HG03045 (cell line): ENCODE measurements at regions not wholly inside any gene's neighbourhood (a gene's known extent, or its start where the extent isn't known, plus 50 kb on each side); places are given as distances from the start of the nearest gene placed in this dataset.
"Not testable (repeated sequence)": the region's sequence is repeated elsewhere in the genome, so short reads cannot be mapped to it uniquely, and the experiment has no call there.

Source experiments
- ATAC-seq: cut with Tn5 transposase; IDR thresholded peaks from one replicate; pipeline ENCODE4 v1.9.1; 2021; ENCODE audit warnings: mild to moderate bottlenecking, moderate library complexity; ENCODE audit not compliant: unreplicated experiment

DNA sequence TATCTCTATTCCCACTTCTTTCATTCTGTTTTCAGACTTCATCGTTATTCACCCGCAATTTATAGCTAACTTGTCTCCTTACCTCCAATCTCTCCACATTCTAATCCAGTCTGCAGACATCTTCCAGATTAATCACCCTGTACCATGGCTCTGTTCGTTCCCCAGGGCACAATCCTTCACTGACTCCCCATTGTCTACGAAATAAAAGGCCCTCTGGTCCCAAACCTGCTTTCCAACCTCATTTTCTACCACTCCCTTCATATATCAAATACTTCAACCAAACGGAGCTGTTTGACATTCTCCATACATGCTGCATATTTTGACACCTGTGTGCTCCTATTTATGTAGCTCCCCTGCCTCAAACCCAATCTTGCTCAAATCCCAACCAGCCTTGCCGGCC, 1720.6 kb upstream of the WWC1 start:
- no peak for ATAC-seq

DNA sequence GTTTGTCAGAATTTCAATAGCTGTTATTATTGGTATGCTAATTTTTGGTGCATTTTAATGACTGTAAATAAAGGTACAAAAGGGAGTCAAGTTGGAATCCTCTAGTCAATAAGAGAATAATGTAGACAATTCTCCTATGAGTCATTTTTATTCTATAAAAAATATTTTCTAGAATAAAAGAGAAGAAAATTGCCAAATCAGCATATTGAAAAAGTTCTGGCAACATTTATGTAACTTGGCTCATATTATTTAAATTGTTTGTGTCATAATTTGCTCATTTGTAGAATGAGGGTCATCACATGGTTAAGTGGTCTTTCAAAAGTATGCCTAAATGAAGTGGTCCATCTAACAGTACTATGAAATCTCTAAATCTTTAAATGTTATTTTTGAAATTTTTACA, 1719.8 kb upstream of the WWC1 start:
- ATAC-seq: no peak

DNA sequence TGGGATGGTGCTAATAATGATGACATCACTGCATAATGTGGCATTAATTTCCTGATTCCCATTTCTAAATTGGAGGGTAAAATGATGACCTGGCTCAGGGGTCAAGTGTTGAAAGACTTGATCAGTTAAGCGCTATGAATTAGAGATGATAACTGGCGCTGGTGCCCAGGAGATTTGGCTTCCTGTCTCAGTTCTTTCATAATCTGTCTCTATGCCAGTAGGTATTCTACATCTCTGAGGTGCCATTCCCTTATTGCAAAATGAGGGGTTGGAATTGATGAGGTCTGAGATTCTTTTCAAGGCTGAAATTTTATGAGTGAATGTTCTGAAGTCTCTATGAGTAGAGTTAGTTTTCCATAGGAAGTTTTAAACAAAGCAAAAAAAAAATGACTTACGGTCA, 1715.1 kb upstream of the WWC1 start:
- ATAC-seq: no peak

DNA sequence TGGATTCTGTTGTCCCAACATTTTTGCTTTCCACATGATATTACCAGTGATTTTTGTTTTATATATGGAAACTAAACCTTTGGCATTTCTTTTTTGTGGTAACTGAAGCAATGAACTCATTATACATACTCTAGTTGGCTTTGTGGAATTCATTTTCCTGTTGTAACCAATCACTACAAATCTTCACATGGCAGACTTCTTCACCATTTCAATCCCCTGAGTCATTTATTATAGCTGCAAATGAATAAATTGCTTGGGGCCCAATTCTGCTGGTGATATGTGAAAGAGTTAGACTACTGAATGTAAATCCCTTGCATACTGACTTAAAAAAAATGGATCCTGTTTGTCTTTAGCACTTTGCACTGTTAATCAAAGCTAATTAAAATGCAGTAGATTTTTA, 1709.6 kb upstream of the WWC1 start:
- ATAC-seq: no peak

DNA sequence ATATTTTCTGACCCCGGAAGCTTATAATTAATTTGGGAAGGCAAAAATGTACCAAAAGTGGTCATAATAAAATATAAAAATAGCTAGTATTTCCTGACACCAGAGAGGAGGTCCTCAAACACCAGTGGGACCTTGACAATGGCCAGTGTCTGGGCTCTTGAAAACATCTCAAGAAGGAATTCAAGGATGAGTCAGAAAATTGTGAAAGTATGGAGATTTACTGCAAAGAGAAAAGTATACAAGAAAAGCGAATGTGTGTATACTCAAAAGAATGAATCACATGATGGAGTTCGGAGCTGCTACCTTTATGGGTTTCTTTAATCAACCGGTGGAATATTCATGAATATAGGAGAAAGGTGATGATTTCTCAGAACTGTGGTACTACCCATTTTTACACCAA, 1709.0 kb upstream of the WWC1 start:
- no peak for ATAC-seq

DNA sequence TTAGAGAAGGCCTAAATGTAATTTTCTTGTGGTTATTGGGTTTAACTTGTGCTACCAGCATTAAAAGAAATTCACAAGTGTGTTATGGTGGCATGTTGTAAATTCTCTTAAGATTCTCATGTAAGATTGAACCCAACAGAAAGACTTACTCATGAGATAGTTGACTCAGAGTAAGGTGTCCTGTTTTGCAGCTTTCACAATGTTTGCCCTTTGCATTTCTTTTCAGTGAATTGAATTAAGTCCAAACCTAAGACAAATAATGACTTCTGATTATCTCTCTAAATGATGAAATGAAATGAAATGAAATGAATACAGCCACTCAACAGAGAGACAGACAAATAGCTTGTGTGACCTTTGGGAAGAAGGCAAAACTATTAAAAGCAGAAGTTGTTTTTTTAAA, 1696.9 kb upstream of the WWC1 start:
- ATAC-seq: no peak

DNA sequence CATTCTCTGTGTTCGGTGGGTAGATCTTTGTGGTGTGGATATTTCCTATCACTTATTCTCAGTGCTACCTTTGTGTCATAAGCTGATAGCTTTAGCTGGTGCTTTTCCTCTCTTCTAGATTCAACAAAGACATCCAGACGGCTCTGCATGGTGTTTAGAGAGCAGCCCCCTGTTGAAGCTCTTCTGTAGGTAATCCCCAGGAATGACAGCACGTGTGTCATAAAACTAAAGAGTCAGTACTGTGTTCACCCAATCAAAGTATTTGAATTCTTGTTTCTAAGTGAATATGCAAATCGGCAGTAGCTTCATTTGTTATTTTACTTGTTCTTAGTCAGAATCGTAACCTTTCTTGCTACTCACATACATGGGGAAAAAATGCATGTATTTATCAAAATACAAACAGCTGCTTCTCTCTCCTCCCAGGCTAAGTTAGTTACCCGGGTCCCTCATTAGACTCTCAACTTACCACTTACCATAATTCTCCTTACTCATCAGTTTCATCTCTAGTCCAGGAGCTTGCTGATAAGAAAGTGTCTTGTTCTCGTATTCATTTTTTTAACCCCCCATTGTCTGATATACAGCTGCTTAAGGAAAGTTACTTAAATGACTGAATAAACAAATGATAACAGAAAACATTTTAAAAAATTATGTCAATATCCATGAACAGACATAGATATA, 1696.0 kb upstream of the WWC1 start:
- no peak for ATAC-seq

DNA sequence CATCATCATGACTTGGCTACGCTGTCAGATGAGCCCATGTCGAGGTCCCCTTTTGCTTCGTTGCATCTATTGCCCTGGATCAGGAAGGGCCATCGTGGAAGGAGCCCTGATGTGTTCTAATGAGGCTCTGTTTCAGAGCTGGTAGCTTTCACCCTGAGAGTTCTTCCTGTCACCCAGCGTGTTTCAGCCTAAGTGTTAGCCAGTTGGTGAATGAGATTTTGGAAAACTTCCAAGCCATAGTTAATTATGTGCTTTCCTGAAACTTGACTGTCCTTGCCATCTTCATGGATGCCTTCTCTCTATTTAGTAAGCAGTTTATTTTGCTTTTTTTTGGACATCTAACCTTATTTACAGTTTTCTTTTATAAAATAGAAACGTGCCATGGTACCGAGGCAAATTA, 1695.4 kb upstream of the WWC1 start:
- no peak for ATAC-seq

DNA sequence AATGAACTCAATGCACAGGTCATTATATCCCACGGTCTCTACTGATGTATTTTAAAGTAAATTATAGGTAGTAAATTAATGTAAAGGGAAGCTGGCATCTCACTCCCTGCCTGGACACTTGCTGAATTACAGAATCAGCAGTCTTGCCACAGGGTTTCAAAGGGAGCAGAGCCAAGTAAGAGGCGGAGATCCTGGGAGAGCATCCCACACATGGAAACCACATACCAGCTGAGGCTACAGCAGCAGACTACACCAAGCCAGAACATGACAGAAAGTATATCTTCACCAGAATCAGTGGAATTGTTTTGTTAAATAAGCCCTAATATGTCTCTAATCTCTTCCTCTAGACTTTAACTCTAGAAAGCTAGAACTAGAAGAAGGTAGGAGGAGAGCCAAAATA, 1689.2 kb upstream of the WWC1 start:
- no peak for ATAC-seq

DNA sequence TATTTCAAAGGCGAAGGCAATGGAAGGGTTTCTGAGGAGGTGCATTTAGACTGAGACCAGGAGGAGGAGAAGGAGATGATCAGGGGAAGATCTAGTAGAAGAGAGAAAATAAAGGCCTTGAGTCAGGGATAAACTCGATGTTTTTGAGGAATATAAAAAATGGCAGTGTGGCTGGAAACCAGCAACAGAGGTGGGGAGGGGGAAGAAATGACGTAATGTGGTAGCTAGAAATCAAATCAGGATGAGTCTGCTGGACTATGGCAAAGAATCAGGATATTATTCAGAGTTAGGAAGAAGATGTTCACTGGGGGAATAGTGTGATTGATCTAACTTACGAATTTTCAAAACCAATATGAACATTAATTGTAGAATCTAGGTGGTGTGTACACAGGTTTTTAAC, 1673.9 kb upstream of the WWC1 start:
- no peak for ATAC-seq

DNA sequence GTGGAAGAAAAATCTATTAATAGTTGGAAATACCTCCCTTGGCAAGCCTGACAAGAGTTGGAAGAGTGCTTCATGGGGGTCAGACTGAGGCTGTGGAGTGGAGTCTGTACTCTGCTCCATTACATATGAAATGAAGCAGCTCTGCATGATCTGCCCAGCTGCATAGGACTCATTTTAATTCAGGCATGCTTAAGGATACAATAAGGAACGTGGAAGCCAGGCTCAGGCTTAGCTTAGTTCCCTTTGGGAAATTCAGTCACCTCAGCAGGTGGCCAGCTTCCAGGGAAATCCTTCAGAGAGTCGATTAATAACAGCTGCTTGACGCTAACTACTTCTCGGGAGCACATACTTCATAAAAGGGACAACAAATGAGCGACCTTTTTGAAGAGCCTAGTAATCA, 1672.9 kb upstream of the WWC1 start:
- no peak for ATAC-seq

DNA sequence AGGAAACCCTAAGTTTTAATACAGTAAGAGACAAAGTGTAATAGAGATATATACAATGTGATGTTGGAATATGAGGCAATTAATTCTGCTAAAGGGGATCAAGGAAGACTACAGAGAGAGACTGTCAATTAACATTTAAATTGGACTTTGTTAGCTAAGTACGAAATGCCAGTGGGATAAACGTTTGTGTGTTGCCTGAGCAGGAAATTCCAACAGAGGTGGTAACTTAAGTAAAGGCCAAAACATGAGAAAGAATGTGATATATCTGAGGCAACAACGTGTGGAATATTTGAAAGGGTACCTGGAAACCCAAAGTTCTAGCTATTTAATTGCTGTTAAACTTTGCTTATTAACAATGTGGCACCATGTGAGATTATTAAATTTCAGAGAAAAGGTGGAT, 1666.9 kb upstream of the WWC1 start:
- ATAC-seq: no peak

DNA sequence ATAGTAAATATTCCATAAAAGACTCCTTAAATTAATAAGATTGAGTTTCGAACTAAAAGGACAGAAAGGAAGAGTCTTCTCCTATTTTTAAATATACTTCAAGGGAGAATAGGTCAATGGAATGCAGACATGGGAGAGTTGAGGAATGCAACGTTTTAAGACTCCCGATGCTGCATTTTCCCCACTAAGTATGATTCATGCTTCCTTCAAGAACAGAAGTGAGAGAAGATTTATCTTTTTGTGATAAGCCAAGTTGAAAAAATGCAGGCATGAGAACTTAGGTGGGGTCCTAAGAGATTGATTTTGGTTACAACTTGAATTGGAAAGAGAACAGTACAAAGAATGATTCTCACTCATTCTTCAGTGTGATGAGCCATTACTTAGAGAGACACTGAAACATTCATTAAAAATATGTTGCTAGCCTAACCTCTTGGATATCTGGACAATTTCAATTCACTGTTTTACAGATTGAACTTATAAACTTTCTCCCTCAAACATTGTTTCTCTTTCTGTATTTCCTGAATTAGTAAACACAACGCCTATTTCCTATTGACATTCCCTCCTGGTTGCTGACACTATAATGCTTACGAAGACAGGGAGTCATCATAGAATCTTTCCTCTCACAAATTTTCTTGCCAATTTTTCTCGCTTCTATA, 1666.1 kb upstream of the WWC1 start:
- no peak for ATAC-seq

DNA sequence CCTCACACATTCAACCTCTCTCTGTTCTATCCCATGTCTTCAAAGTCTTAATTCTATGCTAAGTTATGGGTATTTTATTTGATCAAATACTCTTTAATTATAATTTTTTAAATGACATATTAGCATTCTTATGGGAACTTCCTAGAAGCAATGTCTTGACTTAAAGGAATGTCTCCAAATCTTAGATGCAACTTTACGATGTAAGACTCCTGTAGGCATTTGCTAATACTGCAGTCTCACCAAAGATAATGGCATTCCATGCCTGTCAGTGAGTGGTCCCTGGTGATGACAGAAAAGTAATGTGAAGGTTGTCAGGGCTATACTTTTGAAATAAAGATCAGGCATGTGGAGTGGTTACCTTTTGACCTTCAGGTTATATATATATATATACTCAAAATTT, 1654.2 kb upstream of the WWC1 start:
- ATAC-seq: no peak

DNA sequence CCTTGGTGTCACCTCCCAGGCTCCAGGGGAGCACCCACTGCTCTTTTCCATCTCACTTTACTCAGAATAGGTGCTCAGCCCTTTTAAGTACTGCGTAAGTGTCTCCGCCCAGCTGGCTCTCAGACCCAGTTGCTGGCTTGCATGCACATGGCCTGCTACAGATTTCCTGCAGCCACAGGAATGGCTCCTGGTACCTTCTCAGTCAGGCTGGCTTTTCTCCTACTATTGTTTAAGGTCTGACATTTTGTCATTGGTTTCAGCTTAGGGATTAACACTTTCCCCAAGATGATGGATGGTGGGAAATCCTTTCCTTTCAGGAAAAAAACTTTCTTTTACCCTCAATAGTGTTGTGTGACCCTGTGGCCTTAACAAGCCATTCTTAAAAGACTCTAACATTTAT, 1652.3 kb upstream of the WWC1 start:
- ATAC-seq: no peak

DNA sequence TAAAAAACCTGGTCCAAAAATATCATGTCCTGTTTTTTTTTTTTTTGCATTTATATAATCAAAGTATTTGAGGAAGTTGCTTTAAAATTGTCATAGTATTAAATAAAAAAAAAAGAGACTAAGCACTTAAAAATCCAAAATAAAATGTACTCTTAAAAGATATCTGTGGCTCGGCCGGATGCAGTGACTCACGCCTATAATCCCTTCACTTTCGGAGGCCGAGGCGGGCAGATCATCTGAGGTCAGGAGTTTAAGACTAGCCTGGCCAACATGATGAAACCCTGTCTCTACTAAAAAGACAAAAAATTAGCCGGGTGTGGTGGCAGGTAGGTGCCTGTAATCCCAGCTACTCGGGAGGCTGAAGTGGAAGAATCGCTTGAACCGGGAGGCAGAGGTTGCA, 1651.3 kb upstream of the WWC1 start:
- not testable (repeated sequence) for ATAC-seq

DNA sequence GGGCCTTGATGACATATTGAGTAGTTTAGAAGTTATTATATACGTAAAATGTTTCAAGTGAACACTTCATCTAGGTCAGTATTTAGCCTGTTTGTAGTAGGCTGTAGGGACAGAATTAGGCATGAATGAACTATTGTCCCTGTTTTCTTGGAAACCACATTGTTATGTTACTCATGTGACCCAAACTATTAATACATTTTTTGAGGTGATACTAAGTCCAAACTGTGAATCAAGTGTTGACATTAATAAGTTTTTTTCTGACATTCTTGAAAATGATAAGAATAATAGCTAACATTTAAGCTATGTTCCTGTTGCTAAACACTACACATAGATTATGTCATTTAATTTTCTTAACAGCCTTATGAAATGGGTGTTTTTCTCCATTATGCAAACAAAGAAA, 1642.7 kb upstream of the WWC1 start:
- ATAC-seq: no peak

DNA sequence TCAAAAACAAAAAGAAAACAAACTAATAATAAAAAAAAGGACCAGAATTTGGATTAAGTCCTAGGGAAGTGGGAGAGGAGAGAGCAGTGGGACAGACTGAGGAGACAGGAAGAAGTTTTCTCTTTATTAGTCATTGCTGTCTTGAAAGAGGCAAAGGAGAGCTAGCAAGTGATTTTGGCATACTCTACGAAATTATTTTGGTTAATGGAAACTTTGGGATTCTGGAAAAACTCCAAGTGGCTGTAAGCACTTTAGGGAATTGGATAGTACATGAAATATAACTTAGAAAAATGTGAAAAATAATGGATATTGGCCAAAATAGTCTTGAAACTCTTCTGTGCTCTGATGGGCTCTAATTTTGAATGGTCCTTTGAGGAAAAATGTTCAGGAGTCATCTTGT, 1641.8 kb upstream of the WWC1 start:
- no peak for ATAC-seq

DNA sequence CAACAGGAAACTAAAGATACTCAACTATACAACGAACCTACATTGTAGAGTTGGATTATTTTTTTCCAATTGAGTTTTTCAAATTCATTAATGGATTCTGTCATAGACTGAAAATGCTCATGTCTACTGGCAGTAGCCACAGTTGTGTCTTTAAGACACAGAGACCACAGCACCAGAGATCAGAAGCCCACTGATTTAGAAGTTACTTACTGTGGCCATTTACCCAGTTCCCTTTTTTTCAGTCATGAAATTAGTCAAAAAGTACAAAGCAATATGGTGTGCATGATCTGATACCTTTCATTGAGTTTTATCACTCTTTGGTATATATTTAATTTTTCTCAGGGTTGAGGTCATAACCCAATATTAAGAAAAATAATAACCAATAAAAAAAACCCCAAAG, 1640.2 kb upstream of the WWC1 start:
- ATAC-seq: no peak

DNA sequence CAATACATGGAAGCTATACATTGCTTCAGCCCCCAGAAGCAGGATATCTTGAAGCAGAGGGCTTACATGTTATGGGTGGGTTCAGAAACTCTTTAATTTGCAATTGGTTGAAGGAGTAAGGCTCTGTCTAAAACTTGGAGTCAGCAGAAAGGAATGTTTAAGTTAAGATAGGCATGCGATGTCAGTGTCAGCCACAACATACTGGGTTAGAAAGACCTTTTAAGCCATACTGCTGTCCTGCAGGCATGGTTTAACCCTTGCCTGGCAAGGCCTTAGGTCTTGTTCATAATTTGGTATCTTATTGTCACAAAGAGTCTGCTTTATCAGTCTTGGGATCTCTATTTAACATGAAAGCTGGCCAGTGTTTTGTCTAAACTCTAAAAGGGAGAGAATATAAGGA, 1619.6 kb upstream of the WWC1 start:
- no peak for ATAC-seq

DNA sequence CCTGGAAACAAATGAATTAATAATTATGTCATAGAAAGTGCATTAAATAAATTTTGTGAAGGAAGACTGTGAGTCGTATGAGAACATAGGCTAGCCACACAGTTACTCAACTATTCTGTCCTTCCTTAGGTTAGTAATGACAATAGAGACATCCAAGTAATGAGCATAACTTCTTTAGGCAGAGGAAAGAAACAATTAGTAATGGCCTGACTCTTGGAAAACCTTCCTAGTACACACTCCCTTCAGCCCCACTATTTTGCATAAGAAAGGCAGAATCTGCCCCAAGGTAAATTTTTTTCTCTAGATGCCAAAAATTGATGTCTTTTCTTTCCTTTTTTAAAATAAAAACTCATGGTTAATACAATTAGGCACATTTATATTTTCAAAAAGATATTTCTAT, 1619.0 kb upstream of the WWC1 start:
- ATAC-seq: no peak

DNA sequence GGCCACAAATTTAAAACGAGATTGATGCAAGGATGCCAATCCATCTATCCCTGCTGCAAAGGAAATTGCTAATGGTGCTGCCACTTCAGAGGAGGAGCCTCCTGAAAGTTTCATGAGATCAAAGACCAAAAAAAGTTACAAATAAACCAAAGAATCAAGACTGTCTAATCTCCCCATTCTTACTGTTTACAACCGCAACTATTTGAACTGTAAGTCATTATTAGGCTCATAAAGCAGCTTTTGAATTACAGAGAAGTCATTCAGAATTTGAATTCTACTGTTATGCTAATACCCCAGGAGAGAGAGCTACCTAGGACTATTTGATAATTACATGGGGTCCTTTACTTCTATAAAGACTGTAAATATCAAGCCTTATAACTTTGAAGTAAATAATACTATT, 1613.6 kb upstream of the WWC1 start:
- no peak for ATAC-seq

DNA sequence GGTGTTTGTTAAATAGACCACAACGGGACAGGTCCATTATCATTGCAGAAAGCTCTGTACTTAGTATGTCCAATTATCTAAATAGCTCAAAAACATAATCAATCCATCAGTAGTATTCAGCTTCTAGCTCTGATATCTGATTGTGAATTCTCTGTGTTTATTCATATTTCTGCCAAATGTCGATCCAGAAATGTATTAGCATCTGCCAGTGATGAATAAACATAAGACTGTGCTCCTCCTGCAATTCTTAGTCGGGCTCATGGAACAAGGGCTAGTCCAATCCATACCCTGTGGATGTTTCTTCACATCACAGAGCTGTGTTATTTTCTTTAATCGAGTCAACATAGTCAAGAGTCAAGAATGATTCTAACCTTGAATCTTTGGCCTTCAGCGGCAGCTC, 1612.1 kb upstream of the WWC1 start:
- ATAC-seq: no peak
